Subcutaneous abdominal adipose tissue (tissue), 5 donors: ENCODE measurements at regions not wholly inside any gene's neighbourhood (a gene's known extent, or its start where the extent isn't known, plus 50 kb on each side); places are given as distances from the start of the nearest gene placed in this dataset.
"Not testable (repeated sequence)": the region's sequence is repeated elsewhere in the genome, so short reads cannot be mapped to it uniquely, and the experiment has no call there.

Source experiments
- H3K27ac ChIP-seq: one replicate; pipeline ENCODE4 v1.7.0; 2013; ENCODE audit warnings: low read depth, mild to moderate bottlenecking, inconsistent platforms, low read length, moderate library complexity
- H3K27me3 ChIP-seq, 5 donors: one replicate each; pipeline ENCODE4 v1.7.0; 2013; ENCODE audit warnings: low read length in 5 of 5, inconsistent platforms in 1 of 5; ENCODE audit not compliant: control insufficient read depth in 5 of 5, insufficient read depth in 4 of 5
- H3K36me3 ChIP-seq, 5 donors: one replicate each; pipeline ENCODE4 v1.7.0; 2013; ENCODE audit warnings: low read length in 5 of 5; ENCODE audit not compliant: control insufficient read depth in 5 of 5, insufficient read depth in 5 of 5
- H3K4me1 ChIP-seq, 5 donors: one replicate each; pipeline ENCODE4 v1.7.0; 2013; ENCODE audit warnings: low read length in 5 of 5, mild to moderate bottlenecking in 3 of 5, moderate library complexity in 1 of 5; ENCODE audit not compliant: control insufficient read depth in 5 of 5, insufficient read depth in 5 of 5
- H3K4me3 ChIP-seq, 5 donors: one replicate each; pipeline ENCODE4 v1.7.0; 2013; ENCODE audit warnings: low read length in 5 of 5, low read depth in 1 of 5
- H3K9ac ChIP-seq, 5 donors: one replicate each; pipeline ENCODE4 v1.7.0; 2013; ENCODE audit warnings: low read length in 5 of 5, mild to moderate bottlenecking in 4 of 5, moderate library complexity in 3 of 5
- H3K9me3 ChIP-seq, 5 donors: one replicate each; pipeline ENCODE4 v1.7.0; 2013; ENCODE audit warnings: low read length in 5 of 5; ENCODE audit not compliant: control insufficient read depth in 5 of 5
- donor health status: healthy.
- donor health status: healthy.
- donor health status: healthy.
- donor health status: healthy.
- donor health status: healthy.

GRCh38 chr6:168179702-168180382 lies 100.8 kb upstream of the FRMD1 start:
- H3K9ac ChIP-seq, result no peak overlapping the region
- no peak overlapping the region for H3K27ac ChIP-seq
- no peaks in the 10 kb centered on the region for H3K4me1 ChIP-seq
- no peaks in the 10 kb centered on the region for H3K36me3 ChIP-seq
- peaks cover 0 to 7% (median 0%) of the 10 kb centered on the region in 5 donors for H3K27me3 ChIP-seq
- H3K4me3 ChIP-seq, result no peak overlapping the region
- no peaks in the 10 kb centered on the region for H3K9me3 ChIP-seq

GRCh38 chr6:168179133-168179532 lies 100.1 kb upstream of the FRMD1 start:
- Histone ChIP-seq H3K27me3 (peaks cover 0 to 7% (median 0%) of the 10 kb centered on the region in 5 donors), H3K4me1 (no peaks in the 10 kb centered on the region), H3K36me3 (no peaks in the 10 kb centered on the region), H3K27ac (no peak overlapping the region), H3K9ac (no peak overlapping the region), H3K4me3 (no peak overlapping the region), H3K9me3 (no peaks in the 10 kb centered on the region)

- Histone ChIP-seq H3K9me3 (no peaks in the 10 kb centered on the region), H3K27me3 (peaks cover 0 to 4% (median 0%) of the 10 kb centered on the region in 5 donors), H3K36me3 (no peaks in the 10 kb centered on the region), H3K4me3 (no peak overlapping the region), H3K9ac (no peak overlapping the region), H3K4me1 (no peaks in the 10 kb centered on the region), H3K27ac (no peak overlapping the region)
Measured at GRCh38 chr6:168177103-168177891, 98.3 kb upstream of the FRMD1 start.

- Histone ChIP-seq H3K27me3 (peaks cover 0 to 2% (median 0%) of the 10 kb centered on the region in 5 donors), H3K9me3 (peaks cover 0 to 7% (median 0%) of the 10 kb centered on the region in 5 donors), H3K9ac (no peak overlapping the region), H3K36me3 (no peaks in the 10 kb centered on the region), H3K27ac (no peak overlapping the region), H3K4me1 (no peaks in the 10 kb centered on the region), H3K4me3 (no peak overlapping the region)
Measured at GRCh38 chr6:168171673-168172353, 92.8 kb upstream of the FRMD1 start.

GRCh38 chr6:168170841-168171601 lies 92.0 kb upstream of the FRMD1 start:
- Histone ChIP-seq H3K27me3 (peaks cover 0 to 7% (median 0%) of the 10 kb centered on the region in 5 donors), H3K4me3 (no peak overlapping the region), H3K36me3 (no peaks in the 10 kb centered on the region), H3K27ac (no peak overlapping the region), H3K4me1 (no peaks in the 10 kb centered on the region), H3K9me3 (peaks cover 0 to 7% (median 0%) of the 10 kb centered on the region in 5 donors), H3K9ac (no peak overlapping the region)

GRCh38 chr6:168169624-168170023 lies 90.6 kb upstream of the FRMD1 start:
- Histone ChIP-seq H3K27ac (no peak overlapping the region), H3K36me3 (no peaks in the 10 kb centered on the region), H3K4me1 (no peaks in the 10 kb centered on the region), H3K9ac (no peak overlapping the region), H3K9me3 (peaks cover 0 to 7% (median 0%) of the 10 kb centered on the region in 5 donors), H3K27me3 (peaks cover 0 to 7% (median 0%) of the 10 kb centered on the region in 5 donors), H3K4me3 (no peak overlapping the region)

- H3K9me3 ChIP-seq, H3K27me3 ChIP-seq, H3K27ac ChIP-seq: not testable (repeated sequence)
Measured at GRCh38 chr6:168168936-168169335, 89.9 kb upstream of the FRMD1 start.

GRCh38 chr6:168168330-168168729 lies 89.3 kb upstream of the FRMD1 start:
- H3K4me1 ChIP-seq, H3K9ac ChIP-seq, H3K27ac ChIP-seq, H3K4me3 ChIP-seq, H3K36me3 ChIP-seq, H3K9me3 ChIP-seq, H3K27me3 ChIP-seq: not testable (repeated sequence)

More at GRCh38 chr6:168168936-168169335, 89.9 kb upstream of the FRMD1 start:
- not testable (repeated sequence) for H3K36me3 ChIP-seq, H3K9ac ChIP-seq, H3K4me1 ChIP-seq, H3K4me3 ChIP-seq

- Histone ChIP-seq H3K9me3 (peaks cover 0 to 7% (median 0%) of the 10 kb centered on the region in 5 donors), H3K4me1 (peaks cover 0 to 5% (median 0%) of the 10 kb centered on the region in 5 donors), H3K36me3 (no peaks in the 10 kb centered on the region), H3K9ac (no peak overlapping the region), H3K27me3 (peaks cover 0 to 7% (median 0%) of the 10 kb centered on the region in 5 donors), H3K27ac (no peak overlapping the region), H3K4me3 (no peak overlapping the region)
Measured at GRCh38 chr6:168167431-168168315, 88.7 kb upstream of the FRMD1 start.
